ENCODE measurements at regions not wholly inside any gene's neighbourhood (a gene's known extent, or its start where the extent isn't known, plus 50 kb on each side); places are given as distances from the start of the nearest gene placed in this dataset.

- H3K27ac ChIP-seq, result no peak overlapping the region
- no peaks in the 10 kb centered on the region for H3K36me3 ChIP-seq
- TF ChIP-seq CTCF (IDR thresholded peaks at IDR 0.05), result no peak
- intact Hi-C loops (cut with DNase I), result no loop called here
- H3K27me3 ChIP-seq, result no peaks in the 10 kb centered on the region
- DNase-seq (no peak), ATAC-seq (no peak)
- H3K4me1 ChIP-seq, result no peaks in the 10 kb centered on the region
- H3K4me3 ChIP-seq, result no peak overlapping the region
- no peaks in the 10 kb centered on the region for H3K9me3 ChIP-seq
Measured at GRCh38 chr16:86846136-86846535, 267.8 kb downstream of the FOXL1 start.

- intact Hi-C loops (cut with DNase I), result no loop called here
- no peak for DNase-seq
- no peaks in the 10 kb centered on the region for H3K36me3 ChIP-seq
- no peak overlapping the region for H3K27ac ChIP-seq
- no peaks in the 10 kb centered on the region for H3K9me3 ChIP-seq
- no peak for ATAC-seq
- no peaks in the 10 kb centered on the region for H3K27me3 ChIP-seq
- no peaks in the 10 kb centered on the region for H3K4me1 ChIP-seq
- no peak overlapping the region for H3K4me3 ChIP-seq
- TF ChIP-seq CTCF (IDR thresholded peaks at IDR 0.05), result no peak
Measured at GRCh38 chr16:86848821-86849220, 270.5 kb downstream of the FOXL1 start.

- Histone ChIP-seq H3K4me3 (no peak overlapping the region), H3K9me3 (no peaks in the 10 kb centered on the region), H3K27me3 (no peaks in the 10 kb centered on the region), H3K27ac (no peak overlapping the region), H3K36me3 (no peaks in the 10 kb centered on the region), H3K4me1 (no peaks in the 10 kb centered on the region)
- ATAC-seq (no peak), DNase-seq (no peak)
- intact Hi-C loops (cut with DNase I), result no loop called here
- no peak for TF ChIP-seq CTCF (IDR thresholded peaks at IDR 0.05)
Measured at GRCh38 chr16:86850670-86851069, 272.3 kb downstream of the FOXL1 start.

- Histone ChIP-seq H3K27me3 (no peaks in the 10 kb centered on the region), H3K4me1 (no peaks in the 10 kb centered on the region), H3K27ac (no peak overlapping the region), H3K4me3 (no peak overlapping the region), H3K9me3 (no peaks in the 10 kb centered on the region), H3K36me3 (no peaks in the 10 kb centered on the region)
- ATAC-seq (no peak), DNase-seq (no peak)
- intact Hi-C loops (cut with DNase I), result no loop called here
- no peak for TF ChIP-seq CTCF (IDR thresholded peaks at IDR 0.05)
Measured at GRCh38 chr16:86852135-86852534, 273.8 kb downstream of the FOXL1 start.

GRCh38 chr16:86854058-86854621, 275.8 kb downstream of the FOXL1 start:
- H3K4me1 ChIP-seq, result no peaks in the 10 kb centered on the region
- no peak for ATAC-seq
- no peaks in the 10 kb centered on the region for H3K36me3 ChIP-seq
- H3K4me3 ChIP-seq, result no peak overlapping the region
- no peak overlapping the region for H3K27ac ChIP-seq
- intact Hi-C loops (cut with DNase I), result no loop called here
- H3K27me3 ChIP-seq, result peaks cover 0 to 3% of the 10 kb centered on the region in 2 donors
- no peak for TF ChIP-seq CTCF (IDR thresholded peaks at IDR 0.05)
- no peak for DNase-seq
- no peaks in the 10 kb centered on the region for H3K9me3 ChIP-seq
